ENCODE measurements at regions not wholly inside any gene's neighbourhood (a gene's known extent, or its start where the extent isn't known, plus 50 kb on each side); places are given as distances from the start of the nearest gene placed in this dataset.

DNA sequence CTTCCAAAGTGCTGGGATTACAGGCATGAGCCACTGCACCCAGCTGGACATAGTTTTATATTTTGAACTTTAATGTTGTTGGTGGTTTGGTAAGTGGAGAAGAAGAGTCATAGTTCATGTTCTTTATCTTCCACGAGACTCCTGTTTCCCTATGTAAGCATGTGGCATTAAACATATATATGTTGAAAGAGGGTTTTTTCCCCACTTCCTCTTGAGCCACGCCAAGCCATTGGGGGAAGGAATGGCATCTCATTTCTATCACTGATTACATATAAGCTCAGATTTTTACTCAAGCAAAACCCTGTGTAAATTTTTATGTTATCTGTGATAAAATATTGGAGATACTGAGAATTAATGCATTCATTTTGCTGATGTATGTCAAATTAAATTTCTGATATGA lies 300.4 kb downstream of the PHF14 start:
- no peak overlapping the region for H3K56ac ChIP-seq (ENCODE audit: insufficient read length, low read depth, low read length)
- H3K27ac ChIP-seq (ENCODE audit: insufficient read length, low read depth, low read length): no peak overlapping the region
- no peak overlapping the region for H3K9ac ChIP-seq (ENCODE audit: extremely low read depth, insufficient read length, low read length)
- H2BK5ac ChIP-seq (ENCODE audit: insufficient read length, low read length): no peak overlapping the region
- H3K14ac ChIP-seq (ENCODE audit: insufficient read depth, low read length): no peak overlapping the region
- no peak overlapping the region for H3K18ac ChIP-seq (ENCODE audit: insufficient read length, low read depth, low read length)
- no peaks in the 10 kb centered on the region for H3K27me3 ChIP-seq (ENCODE audit: insufficient read depth, low read length)
- TF ChIP-seq, protein P1, sequence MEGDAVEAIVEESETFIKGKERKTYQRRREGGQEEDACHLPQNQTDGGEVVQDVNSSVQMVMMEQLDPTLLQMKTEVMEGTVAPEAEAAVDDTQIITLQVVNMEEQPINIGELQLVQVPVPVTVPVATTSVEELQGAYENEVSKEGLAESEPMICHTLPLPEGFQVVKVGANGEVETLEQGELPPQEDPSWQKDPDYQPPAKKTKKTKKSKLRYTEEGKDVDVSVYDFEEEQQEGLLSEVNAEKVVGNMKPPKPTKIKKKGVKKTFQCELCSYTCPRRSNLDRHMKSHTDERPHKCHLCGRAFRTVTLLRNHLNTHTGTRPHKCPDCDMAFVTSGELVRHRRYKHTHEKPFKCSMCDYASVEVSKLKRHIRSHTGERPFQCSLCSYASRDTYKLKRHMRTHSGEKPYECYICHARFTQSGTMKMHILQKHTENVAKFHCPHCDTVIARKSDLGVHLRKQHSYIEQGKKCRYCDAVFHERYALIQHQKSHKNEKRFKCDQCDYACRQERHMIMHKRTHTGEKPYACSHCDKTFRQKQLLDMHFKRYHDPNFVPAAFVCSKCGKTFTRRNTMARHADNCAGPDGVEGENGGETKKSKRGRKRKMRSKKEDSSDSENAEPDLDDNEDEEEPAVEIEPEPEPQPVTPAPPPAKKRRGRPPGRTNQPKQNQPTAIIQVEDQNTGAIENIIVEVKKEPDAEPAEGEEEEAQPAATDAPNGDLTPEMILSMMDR (conservative IDR thresholded peaks at IDR 0.05): no peak
- H2BK15ac ChIP-seq (ENCODE audit: low read depth, low read length): no peak overlapping the region
- no peak overlapping the region for H2AFZ ChIP-seq (ENCODE audit: low read length)
- H3K4ac ChIP-seq (ENCODE audit: low read depth, low read length): no peak overlapping the region
- Mint-ChIP-seq H3K9me3 (peaks cover 0 to 2% of the 10 kb centered on the region in 2 experiments; a peak in 1 of 5 replicates), H3K4me3 (no peak overlapping the region), H3K27me3 (ENCODE audit: low read depth) (no peaks in the 10 kb centered on the region), H3K27ac (no peak overlapping the region; a peak in 1 of 7 replicates), H3K4me1 (peaks cover 10 to 21% of the 10 kb centered on the region in 2 experiments), H3K36me3 (ENCODE audit: insufficient read depth in 1 of 3, low read depth in 3 of 3) (peaks cover 0 to 3% (median 0%) of the 10 kb centered on the region in 3 experiments; a peak in 2 of 7 replicates)
- H3K9me3 ChIP-seq (ENCODE audit: control insufficient read depth, low read depth, low read length): no peaks in the 10 kb centered on the region
- H2BK12ac ChIP-seq (ENCODE audit: insufficient read length, low read depth, low read length): no peak overlapping the region
- no peaks in the 10 kb centered on the region for H3K23me2 ChIP-seq (ENCODE audit: insufficient read length, low read depth, low read length, poor library complexity, severe bottlenecking)
- no CpG with 5 or more reads among the region's 2 CpGs for WGBS (ENCODE audit: extremely low coverage, insufficient read length, low lambda C conversion rate)
- H3T11ph ChIP-seq (ENCODE audit: low read length): no peak overlapping the region
- H2AK5ac ChIP-seq (ENCODE audit: insufficient read length, low read length): no peak overlapping the region
- no peaks in the 10 kb centered on the region for H3K79me2 ChIP-seq (ENCODE audit: insufficient read depth, low read length)
- DNase-seq: no peak
- H3K4me1 ChIP-seq (ENCODE audit: insufficient read depth, low read length): peaks cover 4% of the 10 kb centered on the region; the same call in 1 of the 2 replicates
- no peak overlapping the region for H4K8ac ChIP-seq (replicated peaks; ENCODE audit: insufficient read length, low read depth, low read length)
- H4K5ac ChIP-seq (ENCODE audit: insufficient read length, low read depth, low read length): no peak overlapping the region
- no peak overlapping the region for H4K91ac ChIP-seq (ENCODE audit: insufficient read length, low read depth, low read length)
- H3K4me2 ChIP-seq (ENCODE audit: insufficient read depth, insufficient read length, low read length): no peak overlapping the region
- H4K20me1 ChIP-seq (ENCODE audit: control insufficient read depth, insufficient read depth, insufficient read length): no peaks in the 10 kb centered on the region
- H2BK120ac ChIP-seq (ENCODE audit: low read depth, low read length, poor library complexity, severe bottlenecking): no peak overlapping the region
- H3K79me1 ChIP-seq (ENCODE audit: insufficient read depth, low read depth, low read length, poor library complexity, severe bottlenecking): no peaks in the 10 kb centered on the region
- H3K23ac ChIP-seq (ENCODE audit: insufficient read length, low read depth, low read length): no peak overlapping the region
- no peak overlapping the region for H2BK20ac ChIP-seq (ENCODE audit: low read depth, low read length, poor library complexity, severe bottlenecking)
